ENCODE measurements at regions not wholly inside any gene's neighbourhood (a gene's known extent, or its start where the extent isn't known, plus 50 kb on each side); places are given as distances from the start of the nearest gene placed in this dataset.

- Histone ChIP-seq H3K79me2 (no peaks in the 10 kb centered on the region), H3K4me2 (ENCODE audit: low read length) (no peak overlapping the region), H2AFZ (no peak overlapping the region), H3K27ac (no peak overlapping the region), H3K9ac (no peak overlapping the region), H3K4me3 (ENCODE audit: low read depth, low read length) (no peak overlapping the region), H3K4me1 (no peaks in the 10 kb centered on the region), H3K27me3 (ENCODE audit: control insufficient read depth, insufficient read depth, low read length) (no peaks in the 10 kb centered on the region), H3K9me3 (ENCODE audit: control insufficient read depth, low read length) (no peaks in the 10 kb centered on the region), H3K36me3 (ENCODE audit: control insufficient read depth, insufficient read depth, low read length) (no peaks in the 10 kb centered on the region)
- no peak for TF ChIP-seq CTCF (IDR thresholded peaks at IDR 0.05)
Observed at GRCh38 chr4:162706051-162706450, 460.6 kb downstream of the NAF1 start.

- Histone ChIP-seq H3K27ac (no peak overlapping the region), H3K4me2 (ENCODE audit: low read length) (no peak overlapping the region), H2AFZ (no peak overlapping the region), H3K36me3 (ENCODE audit: control insufficient read depth, insufficient read depth, low read length) (no peaks in the 10 kb centered on the region), H3K9ac (no peak overlapping the region), H3K4me1 (no peaks in the 10 kb centered on the region), H3K4me3 (ENCODE audit: low read depth, low read length) (no peak overlapping the region), H3K27me3 (ENCODE audit: control insufficient read depth, insufficient read depth, low read length) (no peaks in the 10 kb centered on the region), H3K9me3 (ENCODE audit: control insufficient read depth, low read length) (no peaks in the 10 kb centered on the region), H3K79me2 (no peaks in the 10 kb centered on the region)
- TF ChIP-seq CTCF (IDR thresholded peaks at IDR 0.05): no peak
Observed at GRCh38 chr4:162705130-162705803, 461.4 kb downstream of the NAF1 start.

- Histone ChIP-seq H3K27me3 (ENCODE audit: control insufficient read depth, insufficient read depth, low read length) (no peaks in the 10 kb centered on the region), H3K79me2 (no peaks in the 10 kb centered on the region), H3K36me3 (ENCODE audit: control insufficient read depth, insufficient read depth, low read length) (no peaks in the 10 kb centered on the region), H3K4me1 (no peaks in the 10 kb centered on the region), H3K9ac (no peak overlapping the region), H3K9me3 (ENCODE audit: control insufficient read depth, low read length) (no peaks in the 10 kb centered on the region), H3K4me3 (ENCODE audit: low read depth, low read length) (no peak overlapping the region), H3K4me2 (ENCODE audit: low read length) (no peak overlapping the region), H3K27ac (no peak overlapping the region), H2AFZ (no peak overlapping the region)
- TF ChIP-seq CTCF (IDR thresholded peaks at IDR 0.05): no peak
Observed at GRCh38 chr4:162700815-162701361, 465.8 kb downstream of the NAF1 start.

GRCh38 chr4:162700358-162700757, 466.3 kb downstream of the NAF1 start:
- H3K27ac ChIP-seq: no peak overlapping the region
- no peaks in the 10 kb centered on the region for H3K27me3 ChIP-seq (ENCODE audit: control insufficient read depth, insufficient read depth, low read length)
- TF ChIP-seq CTCF (IDR thresholded peaks at IDR 0.05): no peak
- H3K4me1 ChIP-seq: no peaks in the 10 kb centered on the region
- H2AFZ ChIP-seq: no peak overlapping the region
- no peak overlapping the region for H3K9ac ChIP-seq
- H3K9me3 ChIP-seq (ENCODE audit: control insufficient read depth, low read length): no peaks in the 10 kb centered on the region
- no peaks in the 10 kb centered on the region for H3K79me2 ChIP-seq
- no peak overlapping the region for H3K4me2 ChIP-seq (ENCODE audit: low read length)
- no peaks in the 10 kb centered on the region for H3K36me3 ChIP-seq (ENCODE audit: control insufficient read depth, insufficient read depth, low read length)
- H3K4me3 ChIP-seq (ENCODE audit: low read depth, low read length): no peak overlapping the region

GRCh38 chr4:162699629-162700028, 467.1 kb downstream of the NAF1 start:
- no peaks in the 10 kb centered on the region for H3K79me2 ChIP-seq
- H3K4me3 ChIP-seq (ENCODE audit: low read depth, low read length): no peak overlapping the region
- H3K27ac ChIP-seq: no peak overlapping the region
- no peak overlapping the region for H2AFZ ChIP-seq
- no peak overlapping the region for H3K4me2 ChIP-seq (ENCODE audit: low read length)
- H3K27me3 ChIP-seq (ENCODE audit: control insufficient read depth, insufficient read depth, low read length): no peaks in the 10 kb centered on the region
- no peaks in the 10 kb centered on the region for H3K9me3 ChIP-seq (ENCODE audit: control insufficient read depth, low read length)
- no peak for TF ChIP-seq CTCF (IDR thresholded peaks at IDR 0.05)
- H3K9ac ChIP-seq: no peak overlapping the region
- no peaks in the 10 kb centered on the region for H3K4me1 ChIP-seq
- no peaks in the 10 kb centered on the region for H3K36me3 ChIP-seq (ENCODE audit: control insufficient read depth, insufficient read depth, low read length)

All from parathyroid adenoma (tissue), 2 donors.